ENCODE measurements at regions not wholly inside any gene's neighbourhood (a gene's known extent, or its start where the extent isn't known, plus 50 kb on each side); places are given as distances from the start of the nearest gene placed in this dataset.

DNA sequence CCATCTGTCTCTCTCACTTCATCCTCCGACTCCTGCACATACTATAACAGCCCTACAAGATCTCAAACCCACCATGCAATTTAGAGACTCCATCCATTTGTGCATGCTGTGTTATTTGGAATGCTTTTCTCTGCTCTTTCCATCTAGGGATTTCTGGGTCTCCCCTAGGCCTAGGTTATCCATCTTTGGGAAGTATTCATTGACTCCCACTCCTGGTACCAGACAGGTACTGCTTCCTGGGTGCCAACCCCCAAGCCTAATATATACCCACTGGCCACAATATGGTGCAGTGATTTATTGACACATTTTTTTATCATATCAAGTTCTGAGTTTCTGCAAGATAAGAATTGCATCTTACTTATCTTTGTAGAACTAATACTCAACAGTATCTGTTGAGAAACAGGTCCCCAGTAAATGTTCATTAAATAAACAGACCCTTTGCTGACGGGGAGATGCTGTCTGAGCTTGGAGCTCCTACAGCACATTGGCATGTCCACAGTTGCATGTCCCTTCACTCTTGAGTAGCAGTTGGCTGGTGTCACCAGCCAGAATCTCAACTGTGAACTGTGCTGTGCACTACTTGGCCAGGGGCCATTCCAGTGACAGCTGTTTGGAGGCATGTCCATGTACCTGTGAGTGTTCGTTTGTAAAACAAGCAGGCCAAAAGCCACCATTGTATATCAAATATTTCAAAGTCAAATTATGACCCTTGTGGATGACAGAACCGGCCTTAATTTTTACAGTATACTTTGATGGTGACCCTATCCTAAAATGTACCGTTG lies 223.3 kb upstream of the NFE2L3 start:
- no peak overlapping the region for H3K4me3 ChIP-seq
- TF ChIP-seq, protein P1, sequence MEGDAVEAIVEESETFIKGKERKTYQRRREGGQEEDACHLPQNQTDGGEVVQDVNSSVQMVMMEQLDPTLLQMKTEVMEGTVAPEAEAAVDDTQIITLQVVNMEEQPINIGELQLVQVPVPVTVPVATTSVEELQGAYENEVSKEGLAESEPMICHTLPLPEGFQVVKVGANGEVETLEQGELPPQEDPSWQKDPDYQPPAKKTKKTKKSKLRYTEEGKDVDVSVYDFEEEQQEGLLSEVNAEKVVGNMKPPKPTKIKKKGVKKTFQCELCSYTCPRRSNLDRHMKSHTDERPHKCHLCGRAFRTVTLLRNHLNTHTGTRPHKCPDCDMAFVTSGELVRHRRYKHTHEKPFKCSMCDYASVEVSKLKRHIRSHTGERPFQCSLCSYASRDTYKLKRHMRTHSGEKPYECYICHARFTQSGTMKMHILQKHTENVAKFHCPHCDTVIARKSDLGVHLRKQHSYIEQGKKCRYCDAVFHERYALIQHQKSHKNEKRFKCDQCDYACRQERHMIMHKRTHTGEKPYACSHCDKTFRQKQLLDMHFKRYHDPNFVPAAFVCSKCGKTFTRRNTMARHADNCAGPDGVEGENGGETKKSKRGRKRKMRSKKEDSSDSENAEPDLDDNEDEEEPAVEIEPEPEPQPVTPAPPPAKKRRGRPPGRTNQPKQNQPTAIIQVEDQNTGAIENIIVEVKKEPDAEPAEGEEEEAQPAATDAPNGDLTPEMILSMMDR (IDR thresholded peaks at IDR 0.05) = no peak
- no peak overlapping the region for H3K27ac ChIP-seq
- DNase-seq (ENCODE audit: low spot score) = no peak

- Histone ChIP-seq H3K27ac (no peak overlapping the region), H3K4me3 (no peak overlapping the region)
- TF ChIP-seq, protein P1 (IDR thresholded peaks at IDR 0.05) = no peak
- DNase-seq (ENCODE audit: low spot score) = no peak
These were observed 222.6 kb upstream of the NFE2L3 start for GRCh38 chr7:25929448-25929847.

DNA sequence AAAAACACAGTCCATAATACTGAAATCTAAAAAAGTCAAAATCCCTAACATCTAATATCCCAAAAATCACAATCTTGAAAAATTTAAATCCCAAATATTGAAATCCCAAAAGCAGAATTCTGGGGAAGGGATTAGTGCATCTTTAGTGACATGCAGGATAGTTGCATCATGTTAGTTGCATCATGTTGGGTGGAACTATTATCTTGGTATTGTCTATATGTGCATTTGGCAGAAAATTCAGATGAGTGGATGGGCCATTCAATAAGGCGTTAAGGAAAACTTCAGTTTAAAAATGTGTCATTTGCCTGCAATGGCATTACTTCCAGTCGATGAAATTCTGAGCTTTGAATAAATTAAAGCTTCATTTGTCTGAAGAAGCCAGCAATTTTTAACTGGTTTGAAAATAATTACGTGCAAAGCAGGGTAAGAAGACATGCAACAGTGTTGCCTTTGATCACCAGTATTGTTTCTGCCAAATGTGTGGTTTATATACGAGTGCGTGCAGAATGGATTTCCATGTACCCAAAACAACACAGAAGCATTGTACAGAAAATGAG lies 221.4 kb upstream of the NFE2L3 start:
- no peak for DNase-seq (ENCODE audit: low spot score)
- Histone ChIP-seq H3K4me3 (no peak overlapping the region), H3K27ac (no peak overlapping the region)
- TF ChIP-seq, protein P1 (IDR thresholded peaks at IDR 0.05) = no peak

GRCh38 chr7:25931156-25931555 lies 220.8 kb upstream of the NFE2L3 start:
- no peak overlapping the region for H3K27ac ChIP-seq
- no peak for DNase-seq (ENCODE audit: low spot score)
- TF ChIP-seq, protein P1 (IDR thresholded peaks at IDR 0.05) = no peak
- H3K4me3 ChIP-seq = no peak overlapping the region

DNA sequence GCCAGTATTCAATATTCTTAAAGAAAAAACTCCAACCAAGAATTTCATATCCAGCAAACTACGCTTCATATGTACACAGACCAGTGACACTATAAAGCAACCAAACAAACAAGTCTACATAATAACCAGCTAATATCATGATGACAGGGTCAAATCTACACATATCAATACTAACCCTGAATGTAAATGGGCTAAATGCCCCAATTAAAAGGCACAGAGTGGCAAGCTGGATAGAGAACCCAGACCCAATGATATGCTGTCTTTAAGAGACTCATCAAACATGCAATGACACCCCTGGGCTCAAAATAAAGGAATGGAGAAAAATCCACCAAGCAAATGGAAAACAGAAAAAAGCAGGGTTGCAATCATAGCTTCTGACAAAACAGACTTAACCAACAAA lies 218.1 kb upstream of the NFE2L3 start:
- TF ChIP-seq, protein P1 (IDR thresholded peaks at IDR 0.05) = no peak
- Histone ChIP-seq H3K27ac (no peak overlapping the region), H3K4me3 (no peak overlapping the region)
- DNase-seq (ENCODE audit: low spot score) = no peak

DNA sequence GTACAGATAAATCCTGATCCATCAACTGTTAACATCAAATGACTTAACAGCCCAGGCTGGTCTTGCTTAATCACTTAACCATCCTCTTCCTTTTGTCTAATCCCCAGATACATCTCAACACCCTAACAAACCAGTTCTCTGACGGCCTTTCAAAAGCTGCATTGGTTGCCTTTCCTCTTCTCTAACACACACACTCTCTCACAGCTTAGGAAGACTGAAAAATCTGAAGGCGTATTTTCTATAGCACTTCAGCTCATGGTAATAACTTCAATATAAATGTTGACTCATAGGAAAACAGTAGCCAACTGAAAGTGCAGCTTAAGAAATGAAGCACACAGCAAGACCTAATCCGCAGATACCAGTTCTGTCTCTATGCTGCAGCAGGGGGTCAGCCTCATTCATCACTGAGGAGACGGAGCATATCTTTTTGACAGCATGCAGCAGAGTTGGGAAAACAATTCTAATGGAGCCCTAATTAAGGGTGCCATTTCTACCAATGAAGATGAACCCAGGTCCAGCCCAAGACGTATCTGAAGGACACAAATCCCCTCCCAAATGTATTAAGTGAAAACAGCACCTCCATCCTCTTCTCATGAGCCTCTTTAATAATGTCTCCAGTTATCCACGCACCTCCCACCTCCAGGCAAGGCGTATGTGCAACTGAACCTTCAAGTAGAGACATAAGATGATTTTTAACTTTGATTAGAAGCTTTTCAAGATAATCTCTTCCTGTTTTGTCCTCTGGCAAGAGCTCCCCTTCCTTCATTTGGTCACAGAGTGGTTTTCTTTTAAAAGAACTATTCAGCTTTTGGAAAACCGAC lies 211.7 kb upstream of the NFE2L3 start:
- no peak overlapping the region for H3K4me3 ChIP-seq
- DNase-seq (ENCODE audit: low spot score) = no peak
- no peak overlapping the region for H3K27ac ChIP-seq
- TF ChIP-seq, protein P1 (IDR thresholded peaks at IDR 0.05) = no peak
